ENCODE measurements at regions not wholly inside any gene's neighbourhood (a gene's known extent, or its start where the extent isn't known, plus 50 kb on each side); places are given as distances from the start of the nearest gene placed in this dataset.
"Not testable (repeated sequence)": the region's sequence is repeated elsewhere in the genome, so short reads cannot be mapped to it uniquely, and the experiment has no call there.

DNA sequence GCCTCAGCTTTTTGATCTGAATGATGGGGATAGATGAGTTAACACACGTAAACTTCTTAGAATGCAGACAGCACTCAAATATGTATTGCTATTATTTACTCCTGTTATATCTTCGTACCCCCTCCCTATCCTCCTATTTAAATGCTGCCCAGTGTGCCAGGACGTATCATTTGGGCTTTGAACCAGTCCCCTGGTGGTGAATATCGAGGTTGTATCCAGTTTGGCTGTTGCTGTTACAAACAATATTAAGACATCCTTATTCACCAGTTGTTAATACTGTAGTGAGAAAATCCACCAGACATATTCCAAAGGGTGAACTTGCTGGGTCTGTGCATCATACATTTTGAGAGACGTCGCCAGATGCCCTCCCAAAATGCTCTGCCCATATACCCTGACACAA lies 51.5 kb upstream of the FOXN3 start:
- H3K27me3 Mint-ChIP-seq (ENCODE audit: unreplicated experiment): peaks cover 3% of the 10 kb centered on the region
- H3K9me3 Mint-ChIP-seq (ENCODE audit: unreplicated experiment): peaks cover 4% of the 10 kb centered on the region
- DNase-seq: no peak
- H3K36me3 Mint-ChIP-seq (ENCODE audit: unreplicated experiment): no peaks in the 10 kb centered on the region
- H3K4me3 Mint-ChIP-seq (ENCODE audit: unreplicated experiment): no peak overlapping the region
- TF ChIP-seq, protein P1, sequence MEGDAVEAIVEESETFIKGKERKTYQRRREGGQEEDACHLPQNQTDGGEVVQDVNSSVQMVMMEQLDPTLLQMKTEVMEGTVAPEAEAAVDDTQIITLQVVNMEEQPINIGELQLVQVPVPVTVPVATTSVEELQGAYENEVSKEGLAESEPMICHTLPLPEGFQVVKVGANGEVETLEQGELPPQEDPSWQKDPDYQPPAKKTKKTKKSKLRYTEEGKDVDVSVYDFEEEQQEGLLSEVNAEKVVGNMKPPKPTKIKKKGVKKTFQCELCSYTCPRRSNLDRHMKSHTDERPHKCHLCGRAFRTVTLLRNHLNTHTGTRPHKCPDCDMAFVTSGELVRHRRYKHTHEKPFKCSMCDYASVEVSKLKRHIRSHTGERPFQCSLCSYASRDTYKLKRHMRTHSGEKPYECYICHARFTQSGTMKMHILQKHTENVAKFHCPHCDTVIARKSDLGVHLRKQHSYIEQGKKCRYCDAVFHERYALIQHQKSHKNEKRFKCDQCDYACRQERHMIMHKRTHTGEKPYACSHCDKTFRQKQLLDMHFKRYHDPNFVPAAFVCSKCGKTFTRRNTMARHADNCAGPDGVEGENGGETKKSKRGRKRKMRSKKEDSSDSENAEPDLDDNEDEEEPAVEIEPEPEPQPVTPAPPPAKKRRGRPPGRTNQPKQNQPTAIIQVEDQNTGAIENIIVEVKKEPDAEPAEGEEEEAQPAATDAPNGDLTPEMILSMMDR (IDR thresholded peaks at IDR 0.05; ENCODE audit: partially characterized antibody, unreplicated experiment): no peak
- peaks cover 14% of the 10 kb centered on the region for H3K4me1 Mint-ChIP-seq (ENCODE audit: low read depth, unreplicated experiment)
- no peak overlapping the region for H3K27ac Mint-ChIP-seq (ENCODE audit: unreplicated experiment)

DNA sequence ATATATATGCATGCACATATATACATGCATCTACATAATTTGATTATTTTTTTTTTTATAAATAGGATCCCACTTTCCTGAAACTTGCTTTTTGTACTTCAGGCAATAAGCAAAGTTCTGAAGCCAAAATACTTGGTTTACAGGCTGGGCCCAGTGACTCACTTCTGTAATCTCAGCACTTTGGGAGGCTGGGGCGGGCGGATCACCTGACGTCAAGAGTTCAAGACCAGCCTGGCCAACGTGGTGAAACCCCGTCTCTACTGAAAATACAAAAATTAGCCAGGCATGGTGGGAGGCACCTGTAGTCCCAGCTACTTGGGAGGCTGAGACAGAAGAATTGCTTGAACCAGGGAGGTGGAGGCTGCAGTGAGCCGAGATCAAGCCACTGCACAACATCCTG lies 51.0 kb upstream of the FOXN3 start:
- peaks cover 14% of the 10 kb centered on the region for H3K4me1 Mint-ChIP-seq (ENCODE audit: low read depth, unreplicated experiment)
- not testable (repeated sequence) for H3K36me3 Mint-ChIP-seq (ENCODE audit: unreplicated experiment); H3K27me3 Mint-ChIP-seq (ENCODE audit: unreplicated experiment); H3K9me3 Mint-ChIP-seq (ENCODE audit: unreplicated experiment); H3K4me3 Mint-ChIP-seq (ENCODE audit: unreplicated experiment); H3K27ac Mint-ChIP-seq (ENCODE audit: unreplicated experiment); DNase-seq

DNA sequence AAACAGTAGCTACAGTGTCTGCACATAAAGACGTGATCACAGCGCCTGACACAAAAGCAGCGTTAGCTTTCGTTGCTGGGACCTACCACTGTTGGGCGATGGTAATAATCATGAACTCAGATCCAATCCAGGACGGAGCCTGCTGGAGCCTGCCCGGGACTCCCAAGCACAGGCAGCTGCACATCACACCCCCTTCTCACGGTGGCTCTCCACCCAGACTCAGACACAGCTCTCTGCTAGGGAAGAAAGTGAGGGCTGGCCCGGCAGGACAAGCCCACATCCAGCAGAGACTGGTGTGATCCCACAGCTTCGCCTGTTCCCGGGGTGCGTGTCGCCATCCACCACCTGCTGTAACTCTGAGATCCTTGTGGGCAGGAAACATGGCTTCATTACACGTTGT lies 49.9 kb upstream of the FOXN3 start:
- Mint-ChIP-seq H3K4me1 (ENCODE audit: low read depth, unreplicated experiment) (peaks cover 14% of the 10 kb centered on the region), H3K4me3 (ENCODE audit: unreplicated experiment) (no peak overlapping the region), H3K27me3 (ENCODE audit: unreplicated experiment) (peaks cover 3% of the 10 kb centered on the region), H3K36me3 (ENCODE audit: unreplicated experiment) (no peaks in the 10 kb centered on the region), H3K9me3 (ENCODE audit: unreplicated experiment) (peaks cover 4% of the 10 kb centered on the region), H3K27ac (ENCODE audit: unreplicated experiment) (peak overlapping the region; percentile 52)
- TF ChIP-seq, protein P1 (IDR thresholded peaks at IDR 0.05; ENCODE audit: partially characterized antibody, unreplicated experiment): no peak
- no peak for DNase-seq

Data from glutamatergic neuron (in vitro differentiated cells).